Testis (tissue), 2 donors: ENCODE measurements at regions not wholly inside any gene's neighbourhood (a gene's known extent, or its start where the extent isn't known, plus 50 kb on each side); places are given as distances from the start of the nearest gene placed in this dataset.

ENCODE experiments used
- DNase-seq: peaks from one replicate; pipeline ENCODE4 v3.0.0-alpha.2; 2019
- H3K27ac ChIP-seq, 2 donors: fragments of 200-600 bp; sonication (generic); one replicate each; pipeline ENCODE4 v1.5.1; 2019
- H3K27me3 ChIP-seq: fragments of 200-600 bp; sonication (generic); one replicate; pipeline ENCODE4 v1.5.1; 2019
- H3K36me3 ChIP-seq: fragments of 200-600 bp; sonication (generic); one replicate; pipeline ENCODE4 v1.5.1; 2017; ENCODE audit warnings: low read depth; ENCODE audit errors: missing control alignments
- H3K4me1 ChIP-seq: fragments of 200-600 bp; sonication (generic); one replicate; pipeline ENCODE4 v1.5.1; 2019
- H3K4me3 ChIP-seq, 2 donors: fragments of 200-600 bp; sonication (generic); one replicate each; pipeline ENCODE4 v1.5.1; 2017 to 2019
- H3K9me3 ChIP-seq: fragments of 200-600 bp; sonication (generic); one replicate; pipeline ENCODE4 v1.5.1; 2017
- CTCF ChIP-seq, 3 experiments: fragments of 450-650 bp in 2 of 3; fragments of 200-600 bp in 1 of 3; sonication (generic) in 1 of 3; IDR thresholded peaks; one replicate each; pipeline ENCODE4 v1.5.1; 2016 to 2019; ENCODE audit warnings: antibody characterized with exemption in 3 of 3, mild to moderate bottlenecking in 2 of 3, moderate library complexity in 1 of 3
- POLR2A ChIP-seq: fragments of 450-650 bp; IDR thresholded peaks from one replicate; pipeline ENCODE4 v1.6.1; 2017; ENCODE audit warnings: antibody characterized with exemption, mild to moderate bottlenecking, moderate library complexity
- WGBS, 2 donors: methylation state at CpG; one replicate each; pipeline ENCODE4 v1.1.5; 2018; 5-methylcytosine and 5-hydroxymethylcytosine counted together
- intact Hi-C: fragments of 100-400 bp; cut with DNase I; formaldehyde crosslinking; loops from one replicate; pipeline ENCODE4 v1.15.1; 2023; ENCODE audit warnings: low total_unique reads

- H3K4me1 ChIP-seq = no peaks in the 10 kb centered on the region
- TF ChIP-seq CTCF (IDR thresholded peaks at IDR 0.05) (no peak), POLR2A (no peak)
- intact Hi-C loops = no loop called here
- no peaks in the 10 kb centered on the region for H3K9me3 ChIP-seq
- no peak for DNase-seq
- H3K27ac ChIP-seq = no peak overlapping the region
- H3K36me3 ChIP-seq = no peaks in the 10 kb centered on the region
- no peaks in the 10 kb centered on the region for H3K27me3 ChIP-seq
- no peak overlapping the region for H3K4me3 ChIP-seq
These were observed 181.5 kb upstream of the PDE1C start for GRCh38 chr7:32251659-32252058.

GRCh38 chr7:32250471-32251260 lies 180.5 kb upstream of the PDE1C start:
- no peak overlapping the region for H3K4me3 ChIP-seq
- 72 to 73% methylated on average over 17 to 18 of the region's 18 CpGs for WGBS, 2 donors
- intact Hi-C loops = no loop called here
- no peaks in the 10 kb centered on the region for H3K9me3 ChIP-seq
- DNase-seq = no peak
- no peaks in the 10 kb centered on the region for H3K4me1 ChIP-seq
- no peaks in the 10 kb centered on the region for H3K27me3 ChIP-seq
- H3K36me3 ChIP-seq = no peaks in the 10 kb centered on the region
- H3K27ac ChIP-seq = no peak overlapping the region
- no peak for TF ChIP-seq POLR2A
- TF ChIP-seq CTCF (IDR thresholded peaks at IDR 0.05) = no peak

- H3K4me1 ChIP-seq = no peaks in the 10 kb centered on the region
- DNase-seq = no peak
- no peaks in the 10 kb centered on the region for H3K36me3 ChIP-seq
- WGBS, 2 donors = 71 to 73% methylated on average over 2 of the region's 2 CpGs
- intact Hi-C loops = no loop called here
- no peak overlapping the region for H3K27ac ChIP-seq
- H3K4me3 ChIP-seq = no peak overlapping the region
- no peaks in the 10 kb centered on the region for H3K27me3 ChIP-seq
- no peak for TF ChIP-seq CTCF (IDR thresholded peaks at IDR 0.05)
- no peak for TF ChIP-seq POLR2A
- no peaks in the 10 kb centered on the region for H3K9me3 ChIP-seq
These were observed 179.8 kb upstream of the PDE1C start for GRCh38 chr7:32250003-32250402.

- no peak overlapping the region for H3K4me3 ChIP-seq
- no peak for DNase-seq
- H3K27ac ChIP-seq = no peak overlapping the region
- no peaks in the 10 kb centered on the region for H3K36me3 ChIP-seq
- no peaks in the 10 kb centered on the region for H3K9me3 ChIP-seq
- intact Hi-C loops = no loop called here
- TF ChIP-seq POLR2A (no peak), CTCF (IDR thresholded peaks at IDR 0.05) (no peak)
- no peaks in the 10 kb centered on the region for H3K4me1 ChIP-seq
- 20 to 42% methylated on average over 2 of the region's 2 CpGs for WGBS, 2 donors
- no peaks in the 10 kb centered on the region for H3K27me3 ChIP-seq
These were observed 178.3 kb upstream of the PDE1C start for GRCh38 chr7:32248522-32248921.

- WGBS, 2 donors = 80 to 93% methylated on average over 2 to 4 of the region's 4 CpGs
- no peak for TF ChIP-seq POLR2A
- TF ChIP-seq CTCF (IDR thresholded peaks at IDR 0.05) = no peak
- intact Hi-C loops = no loop called here
- Histone ChIP-seq H3K27me3 (no peaks in the 10 kb centered on the region), H3K4me3 (no peak overlapping the region), H3K4me1 (no peaks in the 10 kb centered on the region), H3K27ac (no peak overlapping the region), H3K9me3 (no peaks in the 10 kb centered on the region), H3K36me3 (no peaks in the 10 kb centered on the region)
- DNase-seq = no peak
These were observed 174.7 kb upstream of the PDE1C start for GRCh38 chr7:32244806-32245345.
